ENCODE measurements at regions not wholly inside any gene's neighbourhood (a gene's known extent, or its start where the extent isn't known, plus 50 kb on each side); places are given as distances from the start of the nearest gene placed in this dataset.
"Not testable (repeated sequence)": the region's sequence is repeated elsewhere in the genome, so short reads cannot be mapped to it uniquely, and the experiment has no call there.

GRCh38 chr5:126101901-126102300 lies 321.3 kb upstream of the GRAMD2B start:
- no peak for DNase-seq (ENCODE audit: low read depth)

GRCh38 chr5:126103050-126103449 lies 320.2 kb upstream of the GRAMD2B start:
- DNase-seq (ENCODE audit: low read depth): no peak

- no peak for DNase-seq (ENCODE audit: low read depth)
These were observed 319.3 kb upstream of the GRAMD2B start for GRCh38 chr5:126103868-126104267.

- no peak for DNase-seq (ENCODE audit: low read depth)
These were observed 318.9 kb upstream of the GRAMD2B start for GRCh38 chr5:126104341-126104740.

GRCh38 chr5:126104951-126105350 lies 318.3 kb upstream of the GRAMD2B start:
- no peak for DNase-seq (ENCODE audit: low read depth)

GRCh38 chr5:126106029-126106428 lies 317.2 kb upstream of the GRAMD2B start:
- DNase-seq (ENCODE audit: low read depth): no peak

GRCh38 chr5:126107381-126107780 lies 315.8 kb upstream of the GRAMD2B start:
- DNase-seq (ENCODE audit: low read depth): no peak

- no peak for DNase-seq (ENCODE audit: low read depth)
These were observed 314.7 kb upstream of the GRAMD2B start for GRCh38 chr5:126108470-126108869.

GRCh38 chr5:126115059-126115629 lies 308.1 kb upstream of the GRAMD2B start:
- no peak for DNase-seq (ENCODE audit: low read depth)

- DNase-seq (ENCODE audit: low read depth): no peak
These were observed 306.2 kb upstream of the GRAMD2B start for GRCh38 chr5:126117044-126117443.

GRCh38 chr5:126119887-126120442 lies 303.2 kb upstream of the GRAMD2B start:
- DNase-seq (ENCODE audit: low read depth): peak; percentile 75

- DNase-seq (ENCODE audit: low read depth): no peak
These were observed 302.3 kb upstream of the GRAMD2B start for GRCh38 chr5:126120939-126121338.

- DNase-seq (ENCODE audit: low read depth): no peak
These were observed 300.3 kb upstream of the GRAMD2B start for GRCh38 chr5:126122942-126123341.

- peak; percentile 68 for DNase-seq (ENCODE audit: low read depth)
These were observed 298.4 kb upstream of the GRAMD2B start for GRCh38 chr5:126124706-126125345.

GRCh38 chr5:126125407-126125806 lies 297.8 kb upstream of the GRAMD2B start:
- DNase-seq (ENCODE audit: low read depth): no peak

- no peak for DNase-seq (ENCODE audit: low read depth)
These were observed 296.6 kb upstream of the GRAMD2B start for GRCh38 chr5:126126574-126126973.

GRCh38 chr5:126127371-126127770 lies 295.8 kb upstream of the GRAMD2B start:
- not testable (repeated sequence) for DNase-seq (ENCODE audit: low read depth)

GRCh38 chr5:126129431-126129830 lies 293.8 kb upstream of the GRAMD2B start:
- DNase-seq (ENCODE audit: low read depth): no peak

- DNase-seq (ENCODE audit: low read depth): no peak
These were observed 289.8 kb upstream of the GRAMD2B start for GRCh38 chr5:126133424-126133823.

- no peak for DNase-seq (ENCODE audit: low read depth)
These were observed 285.3 kb upstream of the GRAMD2B start for GRCh38 chr5:126137891-126138280.

- no peak for DNase-seq (ENCODE audit: low read depth)
These were observed 284.8 kb upstream of the GRAMD2B start for GRCh38 chr5:126138281-126138931.

GRCh38 chr5:126139086-126139485 lies 284.1 kb upstream of the GRAMD2B start:
- DNase-seq (ENCODE audit: low read depth): no peak

- no peak for DNase-seq (ENCODE audit: low read depth)
These were observed 283.4 kb upstream of the GRAMD2B start for GRCh38 chr5:126139773-126140172.

Data from fibroblast of the conjunctiva (primary cell).